DND-41 (cell line): ENCODE measurements at regions not wholly inside any gene's neighbourhood (a gene's known extent, or its start where the extent isn't known, plus 50 kb on each side); places are given as distances from the start of the nearest gene placed in this dataset.

ENCODE experiments used
- CTCF ChIP-seq: IDR thresholded peaks from 2 replicates; pipeline ENCODE4 v1.5.1; 2012; ENCODE audit warnings: borderline replicate concordance, low read length, moderate library complexity, mild to moderate bottlenecking; ENCODE audit not compliant: poor library complexity, severe bottlenecking; ENCODE audit errors: extremely low read depth
- EZH2 ChIP-seq: IDR thresholded peaks from 3 replicates; pipeline ENCODE4 v1.6.1; 2012; ENCODE audit warnings: borderline replicate concordance, low read depth, mild to moderate bottlenecking, moderate library complexity, low read length, inconsistent platforms; ENCODE audit not compliant: severe bottlenecking

GRCh38 chr10:56902554-56902953 is 541.5 kb upstream of the ZWINT start:
- TF ChIP-seq EZH2 (no peak), CTCF (no peak)
